HFFc6 (cell line): ENCODE measurements at regions not wholly inside any gene's neighbourhood (a gene's known extent, or its start where the extent isn't known, plus 50 kb on each side); places are given as distances from the start of the nearest gene placed in this dataset.

ENCODE experiments used
- DNase-seq: peaks from one replicate; pipeline ENCODE4 v3.0.0-alpha.2; 2018
- H3K27ac Mint-ChIP-seq: 2 replicates; pipeline ENCODE4 v1.8.0; 2020; ENCODE audit warnings: mild to moderate bottlenecking, mixed read lengths
- H3K27me3 Mint-ChIP-seq: 2 replicates; pipeline ENCODE4 v1.8.0; 2021; ENCODE audit warnings: mild to moderate bottlenecking, moderate library complexity, mixed read lengths; ENCODE audit not compliant: insufficient read depth
- H3K36me3 Mint-ChIP-seq: 2 replicates; pipeline ENCODE4 v1.8.0; 2021; ENCODE audit warnings: low read depth, mixed read lengths
- H3K4me1 Mint-ChIP-seq: 2 replicates; pipeline ENCODE4 v1.8.0; 2020; ENCODE audit warnings: low read depth, mixed read lengths
- H3K4me3 Mint-ChIP-seq: 2 replicates; pipeline ENCODE4 v1.8.0; 2020; ENCODE audit warnings: mild to moderate bottlenecking, moderate library complexity, mixed read lengths
- H3K9me3 Mint-ChIP-seq: 2 replicates; pipeline ENCODE4 v1.8.0; 2020; ENCODE audit warnings: mild to moderate bottlenecking, mixed read lengths
- CTCF ChIP-seq: fragments of 200-600 bp; sonication (generic); IDR thresholded peaks from 2 replicates; pipeline ENCODE4 v1.5.0; 2021; ENCODE audit warnings: antibody characterized with exemption, mild to moderate bottlenecking

DNA sequence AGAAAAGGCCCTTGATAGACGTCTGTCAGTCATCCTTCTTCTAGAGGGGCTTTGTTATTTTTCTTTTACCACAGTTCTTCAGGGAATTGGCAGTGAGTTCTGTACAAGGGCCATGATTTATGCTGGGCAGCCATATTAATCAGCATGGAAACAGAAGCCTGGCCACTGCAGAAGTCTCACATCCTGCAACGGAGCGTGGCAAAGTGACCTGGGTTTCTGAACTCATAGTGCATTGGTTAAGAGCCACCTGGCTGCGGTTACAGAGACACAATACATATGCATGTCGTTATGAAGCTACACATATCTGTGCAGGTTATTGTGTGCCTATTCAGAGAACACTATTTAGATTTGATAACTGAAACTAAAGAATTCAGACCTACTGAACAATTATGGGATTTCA, 419.4 kb upstream of the CELF2 start:
- peaks cover 25% of the 10 kb centered on the region for H3K9me3 Mint-ChIP-seq

DNA sequence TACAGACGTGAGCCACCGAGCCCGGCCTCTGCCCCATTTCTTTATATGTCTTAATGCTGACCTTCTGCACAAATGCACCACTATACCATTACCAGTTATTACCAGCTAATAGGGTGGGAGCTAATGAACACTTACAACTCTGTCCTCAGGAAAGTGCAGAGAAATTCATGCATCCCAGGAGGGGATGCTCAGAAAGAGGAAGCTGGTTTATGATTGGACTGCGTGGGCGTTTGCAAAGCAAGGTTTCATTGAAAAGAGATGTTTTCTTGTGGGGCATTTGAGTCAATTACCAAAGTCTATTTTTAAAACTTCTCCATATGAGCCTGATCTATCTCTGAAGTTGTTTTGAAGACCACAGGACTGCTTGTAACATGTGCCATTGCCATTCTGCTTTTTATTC, 417.7 kb upstream of the CELF2 start:
- Mint-ChIP-seq H3K9me3 (peaks cover 16% of the 10 kb centered on the region), H3K4me1 (no peaks in the 10 kb centered on the region), H3K27ac (no peak overlapping the region), H3K27me3 (no peaks in the 10 kb centered on the region), H3K36me3 (no peaks in the 10 kb centered on the region), H3K4me3 (no peak overlapping the region)
- no peak for TF ChIP-seq CTCF
- no peak for DNase-seq

More for the DNA sequence above, 419.4 kb upstream of the CELF2 start:
- TF ChIP-seq CTCF, result no peak
- Mint-ChIP-seq H3K27me3 (no peaks in the 10 kb centered on the region), H3K36me3 (no peaks in the 10 kb centered on the region), H3K27ac (no peak overlapping the region), H3K4me1 (no peaks in the 10 kb centered on the region), H3K4me3 (no peak overlapping the region)
- DNase-seq, result no peak

GRCh38 chr10:10605551-10606081, 412.1 kb upstream of the CELF2 start:
- H3K36me3 Mint-ChIP-seq, result no peaks in the 10 kb centered on the region
- H3K27me3 Mint-ChIP-seq, result no peaks in the 10 kb centered on the region; the same call in 1 of the 2 replicates
- DNase-seq, result peak; percentile 32
- H3K4me3 Mint-ChIP-seq, result no peak overlapping the region
- TF ChIP-seq CTCF, result no peak
- H3K9me3 Mint-ChIP-seq, result peaks cover 7% of the 10 kb centered on the region
- no peaks in the 10 kb centered on the region for H3K4me1 Mint-ChIP-seq
- H3K27ac Mint-ChIP-seq, result no peak overlapping the region

DNA sequence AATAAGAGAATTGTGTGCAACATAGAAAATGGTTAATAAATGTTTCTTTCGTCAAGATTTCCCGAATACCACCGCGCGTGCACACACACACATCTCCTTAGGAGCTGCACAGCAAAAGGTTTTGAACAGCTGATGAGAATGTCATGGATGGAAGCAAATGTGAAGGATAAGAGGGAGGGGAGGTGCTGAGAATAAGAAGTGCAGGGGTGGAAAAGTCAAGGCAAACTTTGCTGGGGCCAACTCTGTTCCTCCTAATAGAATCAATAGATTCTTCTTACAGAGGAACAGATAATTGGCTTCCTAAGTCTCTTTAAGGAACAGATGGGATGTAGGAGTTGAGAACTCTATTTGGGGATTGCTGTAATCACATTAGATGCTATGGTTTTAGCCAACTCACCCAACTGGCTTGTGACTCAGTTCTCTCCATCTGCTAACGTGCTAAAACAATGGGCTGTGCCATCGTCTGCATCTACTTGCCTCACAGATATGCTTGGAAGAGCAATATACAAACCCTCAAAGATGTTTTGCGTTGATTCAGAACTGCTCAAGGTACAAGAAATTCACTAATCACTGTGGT, 408.2 kb upstream of the CELF2 start:
- Mint-ChIP-seq H3K9me3 (peaks cover 3% of the 10 kb centered on the region), H3K27me3 (no peaks in the 10 kb centered on the region; the same call in 1 of the 2 replicates), H3K4me1 (no peaks in the 10 kb centered on the region), H3K27ac (no peak overlapping the region), H3K36me3 (no peaks in the 10 kb centered on the region), H3K4me3 (no peak overlapping the region)
- no peak for TF ChIP-seq CTCF
- no peak for DNase-seq

DNA sequence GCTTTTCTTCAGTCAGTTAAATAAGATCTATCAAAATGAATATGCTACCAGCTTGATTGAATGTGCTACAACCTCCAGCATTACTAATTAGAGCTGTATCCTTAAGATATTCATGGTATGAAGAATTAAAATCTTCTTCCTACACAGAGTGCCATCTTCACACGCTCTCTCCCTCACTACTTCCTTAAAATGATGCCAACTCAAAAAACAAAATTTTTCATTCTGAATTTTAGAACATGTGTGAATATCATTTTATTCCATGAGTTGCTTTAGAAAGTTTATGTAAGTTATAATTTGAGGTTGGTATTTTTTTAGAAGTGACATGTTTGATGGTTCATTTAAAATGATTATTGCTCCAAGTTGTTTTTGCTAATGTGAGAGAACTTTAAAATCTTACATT, 407.5 kb upstream of the CELF2 start:
- Mint-ChIP-seq H3K9me3 (peaks cover 3% of the 10 kb centered on the region), H3K4me1 (no peaks in the 10 kb centered on the region), H3K27me3 (no peaks in the 10 kb centered on the region; the same call in 1 of the 2 replicates), H3K4me3 (no peak overlapping the region), H3K36me3 (no peaks in the 10 kb centered on the region), H3K27ac (no peak overlapping the region)
- DNase-seq, result no peak
- no peak for TF ChIP-seq CTCF
